Testis (tissue), 2 donors: ENCODE measurements at regions not wholly inside any gene's neighbourhood (a gene's known extent, or its start where the extent isn't known, plus 50 kb on each side); places are given as distances from the start of the nearest gene placed in this dataset.

Experiments used
- DNase-seq: peaks from one replicate; pipeline ENCODE4 v3.0.0-alpha.2; 2019
- H3K27ac ChIP-seq, 2 donors: fragments of 200-600 bp; sonication (generic); one replicate each; pipeline ENCODE4 v1.5.1; 2019
- H3K27me3 ChIP-seq: fragments of 200-600 bp; sonication (generic); one replicate; pipeline ENCODE4 v1.5.1; 2019
- H3K36me3 ChIP-seq: fragments of 200-600 bp; sonication (generic); one replicate; pipeline ENCODE4 v1.5.1; 2017; ENCODE audit warnings: low read depth; ENCODE audit errors: missing control alignments
- H3K4me1 ChIP-seq: fragments of 200-600 bp; sonication (generic); one replicate; pipeline ENCODE4 v1.5.1; 2019
- H3K4me3 ChIP-seq, 2 donors: fragments of 200-600 bp; sonication (generic); one replicate each; pipeline ENCODE4 v1.5.1; 2017 to 2019
- H3K9me3 ChIP-seq: fragments of 200-600 bp; sonication (generic); one replicate; pipeline ENCODE4 v1.5.1; 2017
- POLR2A ChIP-seq: fragments of 450-650 bp; IDR thresholded peaks from one replicate; pipeline ENCODE4 v1.6.1; 2017; ENCODE audit warnings: antibody characterized with exemption, mild to moderate bottlenecking, moderate library complexity
- WGBS, 2 donors: methylation state at CpG; one replicate each; pipeline ENCODE4 v1.1.5; 2018; 5-methylcytosine and 5-hydroxymethylcytosine counted together
- intact Hi-C: fragments of 100-400 bp; cut with DNase I; formaldehyde crosslinking; loops from one replicate; pipeline ENCODE4 v1.15.1; 2023; ENCODE audit warnings: low total_unique reads
- TF ChIP-seq, protein P1 (sequence below), 3 experiments: fragments of 450-650 bp in 2 of 3; fragments of 200-600 bp in 1 of 3; sonication (generic) in 1 of 3; IDR thresholded peaks; one replicate each; pipeline ENCODE4 v1.5.1; 2016 to 2019; ENCODE audit warnings: antibody characterized with exemption in 3 of 3, mild to moderate bottlenecking in 2 of 3, moderate library complexity in 1 of 3

DNA sequence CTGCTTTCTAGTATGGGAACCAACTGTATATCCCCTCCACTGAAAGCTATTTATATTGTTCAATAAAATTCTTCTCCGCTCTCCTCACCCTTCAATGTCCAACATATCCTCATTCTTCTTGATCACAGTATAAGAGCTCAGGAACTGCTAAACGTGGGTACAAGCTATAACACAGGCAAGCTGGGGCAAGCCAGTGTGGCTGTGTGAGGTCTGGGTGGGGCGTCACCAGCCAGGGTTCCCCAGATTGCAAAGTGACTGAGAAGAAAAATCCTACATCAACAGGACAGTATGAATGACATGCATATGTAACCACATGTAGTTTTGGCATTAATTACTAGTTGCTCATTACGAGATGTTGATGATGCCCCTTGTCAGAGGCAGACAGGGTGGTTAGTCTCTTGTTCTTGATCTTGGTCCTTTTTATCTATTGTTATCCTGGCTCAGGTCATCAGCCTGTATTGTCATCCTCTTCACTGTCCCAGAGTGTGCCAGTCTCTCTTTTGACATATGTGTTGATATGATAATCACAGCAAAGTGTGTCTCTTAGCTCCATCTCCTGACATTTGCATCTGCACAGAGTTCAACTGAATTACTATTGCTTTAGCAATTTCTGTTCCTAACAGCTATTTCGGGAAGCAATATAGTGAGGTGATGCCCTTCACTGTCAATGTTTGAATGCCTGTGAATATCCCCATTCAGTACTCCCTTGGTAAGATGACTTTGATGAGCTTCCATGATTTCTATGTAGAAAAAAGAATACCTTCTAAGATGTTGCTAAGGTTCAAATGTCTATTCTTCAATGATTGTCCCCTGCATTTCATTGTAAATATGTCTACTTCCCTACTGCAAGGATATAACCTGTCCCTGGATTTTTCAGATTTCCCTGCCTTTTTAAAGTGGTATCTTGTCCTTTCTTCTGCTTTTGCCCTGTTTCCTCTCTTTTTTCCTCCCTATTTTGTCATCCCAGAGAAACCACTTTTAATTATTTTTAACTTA, 140.3 kb downstream of the MAT2B start:
- H3K9me3 ChIP-seq: no peaks in the 10 kb centered on the region
- intact Hi-C loops: no loop called here
- TF ChIP-seq POLR2A: no peak
- TF ChIP-seq, protein P1, sequence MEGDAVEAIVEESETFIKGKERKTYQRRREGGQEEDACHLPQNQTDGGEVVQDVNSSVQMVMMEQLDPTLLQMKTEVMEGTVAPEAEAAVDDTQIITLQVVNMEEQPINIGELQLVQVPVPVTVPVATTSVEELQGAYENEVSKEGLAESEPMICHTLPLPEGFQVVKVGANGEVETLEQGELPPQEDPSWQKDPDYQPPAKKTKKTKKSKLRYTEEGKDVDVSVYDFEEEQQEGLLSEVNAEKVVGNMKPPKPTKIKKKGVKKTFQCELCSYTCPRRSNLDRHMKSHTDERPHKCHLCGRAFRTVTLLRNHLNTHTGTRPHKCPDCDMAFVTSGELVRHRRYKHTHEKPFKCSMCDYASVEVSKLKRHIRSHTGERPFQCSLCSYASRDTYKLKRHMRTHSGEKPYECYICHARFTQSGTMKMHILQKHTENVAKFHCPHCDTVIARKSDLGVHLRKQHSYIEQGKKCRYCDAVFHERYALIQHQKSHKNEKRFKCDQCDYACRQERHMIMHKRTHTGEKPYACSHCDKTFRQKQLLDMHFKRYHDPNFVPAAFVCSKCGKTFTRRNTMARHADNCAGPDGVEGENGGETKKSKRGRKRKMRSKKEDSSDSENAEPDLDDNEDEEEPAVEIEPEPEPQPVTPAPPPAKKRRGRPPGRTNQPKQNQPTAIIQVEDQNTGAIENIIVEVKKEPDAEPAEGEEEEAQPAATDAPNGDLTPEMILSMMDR (IDR thresholded peaks at IDR 0.05): no peak
- H3K4me3 ChIP-seq: no peak overlapping the region
- H3K27ac ChIP-seq: no peak overlapping the region
- no peak for DNase-seq
- no peaks in the 10 kb centered on the region for H3K4me1 ChIP-seq
- no peaks in the 10 kb centered on the region for H3K36me3 ChIP-seq
- H3K27me3 ChIP-seq: no peaks in the 10 kb centered on the region
- WGBS, 2 donors: 68 to 84% methylated on average over 5 of the region's 5 CpGs

DNA sequence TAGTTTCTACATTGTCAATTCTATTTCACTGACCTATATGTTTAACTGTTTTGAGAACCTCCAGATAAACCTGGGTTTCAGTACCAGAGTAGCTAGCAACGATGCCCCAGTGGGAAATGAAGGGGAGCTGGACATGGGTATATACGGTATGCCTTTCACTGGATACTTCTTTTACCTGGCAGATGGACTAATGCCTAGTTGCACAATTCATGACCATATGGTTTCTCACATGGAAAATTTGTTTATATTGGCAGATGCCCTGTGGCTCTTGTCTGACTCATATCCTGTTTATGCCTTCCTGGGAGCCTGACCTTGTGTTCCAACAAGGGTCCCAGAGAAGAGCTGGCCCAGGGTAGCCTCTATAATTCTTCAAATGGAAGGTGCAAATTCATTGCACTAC, 144.1 kb downstream of the MAT2B start:
- Histone ChIP-seq H3K27me3 (no peaks in the 10 kb centered on the region), H3K9me3 (no peaks in the 10 kb centered on the region), H3K4me1 (no peaks in the 10 kb centered on the region), H3K36me3 (no peaks in the 10 kb centered on the region), H3K4me3 (no peak overlapping the region), H3K27ac (no peak overlapping the region)
- TF ChIP-seq POLR2A: no peak
- TF ChIP-seq, protein P1 (IDR thresholded peaks at IDR 0.05): no peak
- WGBS, 2 donors: 91 to 92% methylated on average over 2 of the region's 2 CpGs
- intact Hi-C loops: no loop called here
- no peak for DNase-seq

DNA sequence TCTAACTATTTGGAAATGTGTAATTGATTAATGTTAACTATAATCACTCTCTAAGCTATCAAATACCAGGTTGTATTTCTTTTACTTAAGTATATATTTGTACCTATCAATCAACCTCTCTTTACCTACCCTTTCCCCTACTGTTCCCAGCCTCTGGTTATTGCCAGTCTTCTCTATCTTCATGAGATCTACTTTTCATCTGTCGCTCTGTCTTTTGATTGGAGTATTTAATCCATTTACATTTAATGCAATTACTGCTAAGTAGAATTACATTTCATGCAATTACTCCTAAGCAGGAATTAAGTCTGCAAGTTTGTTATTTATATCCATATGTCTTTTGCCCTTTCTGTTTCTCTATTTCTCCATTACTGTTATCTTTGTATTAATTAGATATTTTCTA, 148.1 kb downstream of the MAT2B start:
- no peak overlapping the region for H3K27ac ChIP-seq
- H3K36me3 ChIP-seq: no peaks in the 10 kb centered on the region
- TF ChIP-seq POLR2A: no peak
- TF ChIP-seq, protein P1 (IDR thresholded peaks at IDR 0.05): no peak
- no peaks in the 10 kb centered on the region for H3K4me1 ChIP-seq
- no peak for DNase-seq
- 93 to 98% methylated on average over 1 of the region's 1 CpG for WGBS, 2 donors
- no peaks in the 10 kb centered on the region for H3K9me3 ChIP-seq
- H3K27me3 ChIP-seq: no peaks in the 10 kb centered on the region
- intact Hi-C loops: no loop called here
- H3K4me3 ChIP-seq: no peak overlapping the region

DNA sequence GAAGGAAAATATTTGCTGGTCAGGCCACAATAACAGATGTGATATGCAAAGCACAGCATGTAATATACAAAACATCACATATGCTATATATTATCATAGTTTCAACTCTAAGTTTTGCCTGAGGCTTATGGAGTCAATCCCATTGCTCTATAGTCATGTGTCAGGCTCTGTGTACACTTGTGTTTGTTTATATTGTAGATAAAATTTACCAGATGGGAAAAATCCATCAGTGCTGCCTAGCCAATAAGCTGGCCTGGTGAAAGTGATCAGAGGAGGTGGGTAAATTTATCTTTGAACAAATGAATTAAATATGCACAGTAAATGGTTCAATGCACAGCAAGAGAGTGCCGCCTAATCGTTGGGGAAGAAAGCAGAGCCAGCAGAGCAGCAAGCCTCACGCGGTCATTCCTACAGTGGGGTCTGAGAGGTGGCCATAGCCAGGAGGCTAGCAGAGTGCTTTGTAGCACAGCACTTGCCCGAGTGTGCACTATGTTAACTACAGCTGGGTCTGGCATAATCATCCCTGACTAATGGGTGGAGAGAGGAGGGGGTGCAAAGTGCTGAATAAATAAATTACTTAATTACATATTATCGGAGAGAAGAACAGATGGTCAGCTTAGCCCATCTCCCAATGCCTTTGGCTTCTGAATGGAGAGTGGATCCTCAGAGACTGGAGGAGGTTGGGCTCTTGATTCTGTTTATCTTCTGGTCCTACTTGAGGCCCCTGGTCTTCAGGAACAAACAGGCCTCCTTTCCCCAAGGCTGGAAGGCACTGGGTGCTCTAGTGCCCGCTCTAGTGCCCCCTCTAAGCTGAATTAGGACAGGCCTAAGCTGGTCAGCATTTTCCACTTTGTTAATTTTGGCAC, 153.5 kb downstream of the MAT2B start:
- H3K36me3 ChIP-seq: no peaks in the 10 kb centered on the region
- H3K27ac ChIP-seq: no peak overlapping the region

More for the DNA sequence above, 153.5 kb downstream of the MAT2B start:
- intact Hi-C loops: no loop called here
- no peak overlapping the region for H3K4me3 ChIP-seq
- 73 to 76% methylated on average over 7 of the region's 7 CpGs for whole genome bisulfite sequencing, 2 donors
- H3K27me3 ChIP-seq: no peaks in the 10 kb centered on the region
- H3K9me3 ChIP-seq: no peaks in the 10 kb centered on the region
- no peak for TF ChIP-seq POLR2A
- TF ChIP-seq, protein P1 (IDR thresholded peaks at IDR 0.05): no peak
- DNase-seq: no peak
- H3K4me1 ChIP-seq: no peaks in the 10 kb centered on the region
